ENCODE measurements at regions not wholly inside any gene's neighbourhood (a gene's known extent, or its start where the extent isn't known, plus 50 kb on each side); places are given as distances from the start of the nearest gene placed in this dataset.

- Histone ChIP-seq H3K9me3 (ENCODE audit: control insufficient read depth, insufficient read depth, low read depth, low read length) (no peaks in the 10 kb centered on the region), H3K27ac (ENCODE audit: extremely low read depth, low read depth, low read length) (no peak overlapping the region), H3K4me3 (ENCODE audit: low read depth, low read length) (no peak overlapping the region), H3K36me3 (ENCODE audit: control insufficient read depth in 2 of 2, insufficient read depth in 1 of 2, low read length in 2 of 2) (no peaks in the 10 kb centered on the region), H3K4me1 (ENCODE audit: control insufficient read depth, insufficient read depth, low read length) (no peaks in the 10 kb centered on the region)
- POLR2A ChIA-PET, result no interaction called here
- TF ChIP-seq IKZF3 (tag by site-specific recombination; IDR thresholded peaks at IDR 0.05), result no peak
- CTCF ChIA-PET, result interaction anchor here (0.6 kb wide), 1 partner anchor 967 kb away, joined by 3 read pairs; no protein-coding TSS in a partner anchor
Measured at GRCh38 chr1:166511761-166512160, 327.5 kb upstream of the POGK start.

DNA sequence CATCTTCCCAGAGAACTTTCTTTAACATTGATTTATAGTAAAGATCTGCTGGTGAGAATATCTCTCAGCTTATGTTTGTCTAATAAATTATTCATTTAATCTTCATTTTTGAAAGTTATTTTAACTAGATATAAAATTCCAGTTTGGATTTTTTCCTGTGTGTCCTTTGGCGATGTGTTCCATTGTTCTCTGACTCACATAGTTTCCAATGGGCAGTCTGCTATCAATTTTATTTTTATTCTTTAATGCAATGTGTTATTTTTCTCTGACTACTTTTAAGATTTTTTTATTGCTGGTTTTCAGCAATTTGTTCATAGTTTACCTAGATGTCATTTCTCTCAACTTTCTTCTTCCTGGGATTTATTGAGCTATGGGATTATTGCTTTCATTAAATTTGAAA lies 325.2 kb upstream of the POGK start:
- TF ChIP-seq KLF7 (tag by site-specific recombination; IDR thresholded peaks at IDR 0.05; ENCODE audit: borderline replicate concordance), result no peak
- no peak for TF ChIP-seq KLF16 (tag by site-specific recombination; IDR thresholded peaks at IDR 0.05)
- no peak for TF ChIP-seq ZNF530 (tag by site-specific recombination; IDR thresholded peaks at IDR 0.05; ENCODE audit: low read depth)
- Histone ChIP-seq H3K36me3 (ENCODE audit: control insufficient read depth in 2 of 2, insufficient read depth in 1 of 2, low read length in 2 of 2) (no peaks in the 10 kb centered on the region), H3K4me3 (ENCODE audit: low read depth, low read length) (no peak overlapping the region), H3K9me3 (ENCODE audit: control insufficient read depth, insufficient read depth, low read depth, low read length) (no peaks in the 10 kb centered on the region), H3K4me1 (ENCODE audit: control insufficient read depth, insufficient read depth, low read length) (no peaks in the 10 kb centered on the region), H3K27ac (ENCODE audit: extremely low read depth, low read depth, low read length) (no peak overlapping the region)
- CTCF ChIA-PET, result interaction anchor here (0.6 to 0.7 kb wide), 2 partner anchors 500 to 589 kb away, joined by 3 to 4 read pairs; no protein-coding TSS in a partner anchor
- POLR2A ChIA-PET, result no interaction called here

DNA sequence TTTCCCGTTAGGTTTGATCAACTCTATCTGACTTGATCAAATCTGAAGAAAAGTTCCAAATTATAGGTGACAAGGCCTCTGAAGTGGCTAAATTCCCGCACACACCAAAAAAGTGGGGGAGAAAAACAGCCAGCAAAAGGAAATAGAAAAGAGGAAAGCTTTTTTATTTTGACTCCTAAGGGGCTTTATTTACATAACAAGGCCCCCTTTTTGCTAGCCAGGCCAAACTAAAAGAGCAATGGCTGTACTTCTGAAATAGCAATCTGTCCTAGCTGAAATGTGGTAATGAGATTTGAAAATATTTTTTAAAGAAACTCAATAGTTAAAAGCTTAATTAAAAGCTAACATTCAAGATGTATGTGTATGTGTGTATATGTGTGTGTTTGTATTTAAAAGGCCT lies 311.5 kb upstream of the POGK start:
- H3K9me3 ChIP-seq (ENCODE audit: control insufficient read depth, insufficient read depth, low read depth, low read length), result no peaks in the 10 kb centered on the region
- H3K36me3 ChIP-seq (ENCODE audit: control insufficient read depth in 2 of 2, insufficient read depth in 1 of 2, low read length in 2 of 2), result no peaks in the 10 kb centered on the region
- no peak overlapping the region for H3K4me3 ChIP-seq (ENCODE audit: low read depth, low read length)
- CTCF ChIA-PET, result no interaction called here
- H3K27ac ChIP-seq (ENCODE audit: extremely low read depth, low read depth, low read length), result no peak overlapping the region
- no peaks in the 10 kb centered on the region for H3K4me1 ChIP-seq (ENCODE audit: control insufficient read depth, insufficient read depth, low read length)
- no peak for TF ChIP-seq ZFHX2 (tag by site-specific recombination; conservative IDR thresholded peaks at IDR 0.05)
- POLR2A ChIA-PET, result no interaction called here

GRCh38 chr1:166538646-166539045 lies 300.6 kb upstream of the POGK start:
- Histone ChIP-seq H3K4me3 (ENCODE audit: low read depth, low read length) (no peak overlapping the region), H3K27ac (ENCODE audit: extremely low read depth, low read depth, low read length) (no peak overlapping the region), H3K4me1 (ENCODE audit: control insufficient read depth, insufficient read depth, low read length) (no peaks in the 10 kb centered on the region), H3K36me3 (ENCODE audit: control insufficient read depth in 2 of 2, insufficient read depth in 1 of 2, low read length in 2 of 2) (no peaks in the 10 kb centered on the region), H3K9me3 (ENCODE audit: control insufficient read depth, insufficient read depth, low read depth, low read length) (no peaks in the 10 kb centered on the region)
- TF ChIP-seq KLF1 (tag by site-specific recombination; IDR thresholded peaks at IDR 0.05) (no peak), ZNF24 (tag by site-specific recombination; IDR thresholded peaks at IDR 0.05) (no peak), HOXA7 (CRISPR knock-in tag; IDR thresholded peaks at IDR 0.05; ENCODE audit: borderline replicate concordance) (no peak), ZNF404 (tag by site-specific recombination; IDR thresholded peaks at IDR 0.05) (no peak), ZSCAN16 (tag by site-specific recombination; IDR thresholded peaks at IDR 0.05) (no peak), ZNF510 (tag by site-specific recombination; IDR thresholded peaks at IDR 0.05; ENCODE audit: insufficient replicate concordance) (no peak), ZNF114 (tag by site-specific recombination; IDR thresholded peaks at IDR 0.05) (no peak), ZNF112 (tag by site-specific recombination; IDR thresholded peaks at IDR 0.05) (no peak), ZNF677 (tag by site-specific recombination; IDR thresholded peaks at IDR 0.05) (no peak), ZNF335 (tag by site-specific recombination; conservative IDR thresholded peaks at IDR 0.05) (no peak), WT1 (tag by site-specific recombination; IDR thresholded peaks at IDR 0.05) (no peak), ZNF843 (tag by site-specific recombination; IDR thresholded peaks at IDR 0.05) (no peak), ZNF37A (tag by site-specific recombination; IDR thresholded peaks at IDR 0.05) (no peak), CTCF (tag by site-specific recombination; IDR thresholded peaks at IDR 0.05) (no peak)
- ChIA-PET POLR2A (no interaction called here), CTCF (interaction anchor here (0.5 to 0.6 kb wide), 3 partner anchors 59 to 1622 kb away, joined by 3 to 4 read pairs (median 3); no protein-coding TSS in a partner anchor)
